Sigmoid colon (tissue), 6 donors: ENCODE measurements at regions not wholly inside any gene's neighbourhood (a gene's known extent, or its start where the extent isn't known, plus 50 kb on each side); places are given as distances from the start of the nearest gene placed in this dataset.

Experiments used
- DNase-seq: peaks from one replicate; pipeline ENCODE4 v3.0.0-alpha.2; 2019
- H3K27ac ChIP-seq, 4 donors: fragments of 200-600 bp; sonication (generic); one replicate each; pipeline ENCODE4 v1.5.1; 2016 to 2019; ENCODE audit warnings: mild to moderate bottlenecking in 1 of 4
- H3K27me3 ChIP-seq, 3 donors: fragments of 200-600 bp; sonication (generic); one replicate each; pipeline ENCODE4 v1.5.1; 2019; ENCODE audit warnings: mild to moderate bottlenecking in 1 of 3
- H3K36me3 ChIP-seq, 4 donors: fragments of 200-600 bp; sonication (generic); one replicate each; pipeline ENCODE4 v1.5.1; 2016 to 2019
- H3K4me1 ChIP-seq, 4 donors: fragments of 200-600 bp; sonication (generic); one replicate each; pipeline ENCODE4 v1.5.1; 2017 to 2019
- H3K4me3 ChIP-seq, 4 donors: fragments of 200-600 bp; sonication (generic); one replicate each; pipeline ENCODE4 v1.5.1; 2017 to 2019; ENCODE audit warnings: mild to moderate bottlenecking in 2 of 4, moderate library complexity in 1 of 4
- H3K9me3 ChIP-seq, 4 donors: fragments of 200-600 bp in 3 of 4; sonication (generic) in 3 of 4; one replicate each; pipeline versions ENCODE4 v1.5.1 to v1.6.1; 2013 to 2019
- EP300 ChIP-seq, 4 donors: sonication (generic); formaldehyde crosslinking; IDR thresholded peaks; one replicate each; pipeline ENCODE4 v1.6.1; 2017; ENCODE audit warnings: antibody characterized with exemption in 4 of 4
- POLR2A ChIP-seq, 2 donors: fragments of 450-650 bp; IDR thresholded peaks; one replicate each; pipeline ENCODE4 v1.6.1; 2016; ENCODE audit warnings: antibody characterized with exemption in 2 of 2, mild to moderate bottlenecking in 2 of 2, moderate library complexity in 2 of 2
- POLR2AphosphoS5 ChIP-seq, 4 donors: sonication (generic); formaldehyde crosslinking; IDR thresholded peaks; one replicate each; pipeline ENCODE4 v1.6.1; 2017; ENCODE audit warnings: antibody characterized with exemption in 4 of 4
- WGBS, 2 donors: extraction: QIAGEN DNeasy Blood & Tissue Kit; methylation state at CpG; one replicate each; pipeline ENCODE4 v1.1.7; 2013; 5-methylcytosine and 5-hydroxymethylcytosine counted together
- intact Hi-C: fragments of 100-400 bp; cut with DNase I; formaldehyde crosslinking; loops from one replicate; pipeline ENCODE4 v1.15.1; 2023
- TF ChIP-seq, protein P1 (sequence below), 4 experiments: fragments of 450-650 bp in 3 of 4; fragments of 200-600 bp in 1 of 4; IDR thresholded peaks; one replicate each; pipeline ENCODE4 v1.5.1; 2016 to 2019; ENCODE audit warnings: antibody characterized with exemption in 4 of 4, mild to moderate bottlenecking in 3 of 4, moderate library complexity in 2 of 4
- donor health status: healthy with polysubstance abuse.
- donor health status: healthy.

DNA sequence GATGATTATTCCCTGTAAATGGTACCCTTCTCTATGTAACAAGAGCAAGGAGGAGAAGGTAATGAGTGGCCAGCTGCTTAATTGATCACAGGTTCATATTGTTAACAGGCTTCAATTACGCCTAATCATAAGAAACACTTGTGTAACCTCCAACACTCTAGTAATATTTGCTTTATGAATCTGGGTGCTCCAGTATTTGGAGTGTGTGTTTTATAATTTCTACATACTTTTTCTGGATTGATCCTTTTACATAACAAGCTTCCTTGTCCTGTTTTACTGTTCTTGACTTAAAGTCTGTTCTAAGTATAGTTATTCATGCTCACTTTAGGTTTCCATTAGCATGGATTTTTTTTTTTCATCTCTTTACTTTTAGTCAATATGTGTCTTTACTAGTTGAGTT lies 984.2 kb downstream of the AMY1C start:
- H3K27ac ChIP-seq, result no peak overlapping the region
- intact Hi-C loops, result no loop called here
- no peaks in the 10 kb centered on the region for H3K4me1 ChIP-seq
- H3K4me3 ChIP-seq, result no peak overlapping the region
- H3K36me3 ChIP-seq, result no peaks in the 10 kb centered on the region
- no peaks in the 10 kb centered on the region for H3K9me3 ChIP-seq
- 85 to 89% methylated on average over 1 of the region's 1 CpG for WGBS, 2 donors
- TF ChIP-seq POLR2A (IDR thresholded peaks at IDR 0.05) (no peak), POLR2AphosphoS5 (IDR thresholded peaks at IDR 0.05) (no peak), EP300 (IDR thresholded peaks at IDR 0.05) (no peak)
- TF ChIP-seq, protein P1, sequence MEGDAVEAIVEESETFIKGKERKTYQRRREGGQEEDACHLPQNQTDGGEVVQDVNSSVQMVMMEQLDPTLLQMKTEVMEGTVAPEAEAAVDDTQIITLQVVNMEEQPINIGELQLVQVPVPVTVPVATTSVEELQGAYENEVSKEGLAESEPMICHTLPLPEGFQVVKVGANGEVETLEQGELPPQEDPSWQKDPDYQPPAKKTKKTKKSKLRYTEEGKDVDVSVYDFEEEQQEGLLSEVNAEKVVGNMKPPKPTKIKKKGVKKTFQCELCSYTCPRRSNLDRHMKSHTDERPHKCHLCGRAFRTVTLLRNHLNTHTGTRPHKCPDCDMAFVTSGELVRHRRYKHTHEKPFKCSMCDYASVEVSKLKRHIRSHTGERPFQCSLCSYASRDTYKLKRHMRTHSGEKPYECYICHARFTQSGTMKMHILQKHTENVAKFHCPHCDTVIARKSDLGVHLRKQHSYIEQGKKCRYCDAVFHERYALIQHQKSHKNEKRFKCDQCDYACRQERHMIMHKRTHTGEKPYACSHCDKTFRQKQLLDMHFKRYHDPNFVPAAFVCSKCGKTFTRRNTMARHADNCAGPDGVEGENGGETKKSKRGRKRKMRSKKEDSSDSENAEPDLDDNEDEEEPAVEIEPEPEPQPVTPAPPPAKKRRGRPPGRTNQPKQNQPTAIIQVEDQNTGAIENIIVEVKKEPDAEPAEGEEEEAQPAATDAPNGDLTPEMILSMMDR (IDR thresholded peaks at IDR 0.05), result no peak
- no peaks in the 10 kb centered on the region for H3K27me3 ChIP-seq
- DNase-seq, result no peak

DNA sequence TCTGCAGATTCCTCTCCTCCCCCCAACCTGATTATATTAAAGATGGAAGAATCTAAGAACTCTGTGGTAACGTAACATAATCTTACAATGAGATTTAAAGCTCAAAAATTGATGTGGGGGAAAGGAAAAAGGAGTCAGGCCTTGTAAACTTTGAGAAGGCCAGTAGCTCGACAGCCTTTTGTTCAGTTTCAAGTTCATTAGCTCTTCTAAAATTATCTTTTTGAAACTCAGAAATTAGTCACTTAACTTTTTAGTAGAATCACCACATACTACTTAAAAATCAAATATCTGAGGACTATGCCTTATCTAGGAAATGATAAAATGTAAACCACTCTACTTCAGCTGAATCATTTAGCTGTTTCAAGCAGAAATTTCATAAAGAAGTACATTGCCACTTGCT lies 996.2 kb downstream of the AMY1C start:
- Histone ChIP-seq H3K27me3 (no peaks in the 10 kb centered on the region), H3K27ac (no peak overlapping the region), H3K36me3 (no peaks in the 10 kb centered on the region), H3K4me3 (no peak overlapping the region), H3K9me3 (no peaks in the 10 kb centered on the region), H3K4me1 (no peaks in the 10 kb centered on the region)
- 48 to 61% methylated on average over 2 of the region's 2 CpGs for WGBS, 2 donors
- intact Hi-C loops, result no loop called here
- no peak for DNase-seq
- TF ChIP-seq, protein P1 (IDR thresholded peaks at IDR 0.05), result no peak
- TF ChIP-seq POLR2AphosphoS5 (IDR thresholded peaks at IDR 0.05) (no peak), POLR2A (IDR thresholded peaks at IDR 0.05) (no peak), EP300 (IDR thresholded peaks at IDR 0.05) (no peak)

DNA sequence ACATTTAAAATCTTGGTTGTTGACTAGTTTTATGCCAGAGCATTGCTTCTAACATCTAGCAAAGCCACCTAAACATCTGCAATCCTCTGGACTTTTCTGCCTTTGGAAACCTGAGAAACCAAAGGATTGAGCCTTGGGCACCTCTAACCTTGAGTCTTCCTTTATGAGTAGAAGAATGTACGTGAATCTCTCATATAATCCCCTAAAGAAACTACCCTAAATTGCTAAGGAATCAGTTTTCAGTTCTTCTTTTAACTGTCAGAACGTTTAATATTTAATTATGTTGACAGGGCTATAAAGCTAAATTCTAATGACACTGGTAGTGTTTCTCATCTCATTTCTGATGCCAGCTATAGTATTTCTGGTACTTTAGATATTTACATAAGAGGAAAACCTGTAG lies 997.3 kb downstream of the AMY1C start:
- H3K9me3 ChIP-seq, result no peaks in the 10 kb centered on the region
- H3K27ac ChIP-seq, result no peak overlapping the region
- DNase-seq, result no peak
- no peak for TF ChIP-seq POLR2A (IDR thresholded peaks at IDR 0.05)
- H3K4me1 ChIP-seq, result no peaks in the 10 kb centered on the region
- no peaks in the 10 kb centered on the region for H3K27me3 ChIP-seq
- intact Hi-C loops, result no loop called here
- WGBS, 2 donors, result 13 to 55% methylated on average over 2 of the region's 2 CpGs
- no peaks in the 10 kb centered on the region for H3K36me3 ChIP-seq
- H3K4me3 ChIP-seq, result no peak overlapping the region

DNA sequence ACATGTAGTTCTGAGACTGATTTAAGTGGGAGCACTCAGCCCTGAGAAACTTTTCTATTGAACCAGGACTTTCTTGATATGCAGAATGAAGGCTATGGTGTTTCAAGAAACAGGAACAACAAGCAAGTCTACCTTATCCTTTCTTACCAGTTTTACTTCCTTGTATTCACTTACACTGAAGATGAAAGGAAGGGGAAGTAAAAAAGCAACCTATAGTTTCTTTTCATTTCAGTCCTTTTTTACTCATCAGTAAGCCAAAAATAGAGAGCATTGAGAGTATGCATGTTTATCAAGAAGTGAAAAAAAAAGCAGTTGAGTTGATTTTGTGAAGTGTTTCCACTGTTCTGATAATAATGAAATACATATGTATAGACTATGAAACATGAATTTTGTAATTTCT lies 1010.3 kb downstream of the AMY1C start:
- DNase-seq, result no peak
- H3K27me3 ChIP-seq, result no peaks in the 10 kb centered on the region
- intact Hi-C loops, result no loop called here
- H3K4me1 ChIP-seq, result no peaks in the 10 kb centered on the region
- no peak overlapping the region for H3K4me3 ChIP-seq
- H3K27ac ChIP-seq, result no peak overlapping the region
- no peaks in the 10 kb centered on the region for H3K36me3 ChIP-seq
- no peaks in the 10 kb centered on the region for H3K9me3 ChIP-seq
- TF ChIP-seq POLR2A (IDR thresholded peaks at IDR 0.05), result no peak
- no peak for TF ChIP-seq POLR2AphosphoS5 (IDR thresholded peaks at IDR 0.05)
- TF ChIP-seq, protein P1 (IDR thresholded peaks at IDR 0.05), result no peak
- no peak for TF ChIP-seq EP300 (IDR thresholded peaks at IDR 0.05)

DNA sequence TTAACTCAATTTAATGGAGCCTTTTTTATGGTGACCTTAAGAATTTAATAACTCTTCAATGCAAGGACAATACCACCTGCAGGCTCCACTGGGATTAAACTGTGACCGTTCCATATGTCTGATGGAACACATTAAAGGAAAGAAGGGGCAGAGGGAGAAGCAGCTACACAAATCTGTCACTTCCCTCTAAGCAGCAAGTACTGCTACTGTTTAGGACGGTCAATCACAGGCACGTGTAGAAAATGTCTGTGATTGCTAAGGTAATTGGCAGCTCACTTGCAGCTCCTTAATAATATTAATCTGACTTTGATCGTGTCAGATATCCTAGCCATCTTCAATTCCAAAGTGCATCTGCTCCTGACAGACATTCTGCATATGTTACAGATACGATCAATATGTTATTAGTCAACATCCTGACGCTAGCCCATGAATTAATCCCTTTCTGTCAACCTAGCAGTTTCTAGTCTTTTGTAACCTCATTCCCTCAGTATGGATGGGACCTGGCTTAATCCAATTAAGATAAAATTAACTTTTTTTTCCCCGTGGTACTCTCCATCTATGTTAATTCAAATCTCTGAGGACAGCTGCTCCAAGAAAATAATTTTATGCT lies 1012.4 kb downstream of the AMY1C start:
- Histone ChIP-seq H3K4me3 (no peak overlapping the region), H3K4me1 (no peaks in the 10 kb centered on the region), H3K9me3 (no peaks in the 10 kb centered on the region), H3K27ac (no peak overlapping the region), H3K27me3 (no peaks in the 10 kb centered on the region), H3K36me3 (no peaks in the 10 kb centered on the region)
- intact Hi-C loops, result no loop called here
- TF ChIP-seq POLR2A (IDR thresholded peaks at IDR 0.05) (no peak), EP300 (IDR thresholded peaks at IDR 0.05) (no peak), POLR2AphosphoS5 (IDR thresholded peaks at IDR 0.05) (no peak)
- TF ChIP-seq, protein P1 (IDR thresholded peaks at IDR 0.05), result no peak
- no peak for DNase-seq
- 71 to 78% methylated on average over 7 of the region's 7 CpGs for WGBS, 2 donors
